HG03060 (cell line): ENCODE measurements at regions not wholly inside any gene's neighbourhood (a gene's known extent, or its start where the extent isn't known, plus 50 kb on each side); places are given as distances from the start of the nearest gene placed in this dataset.
"Not testable (repeated sequence)": the region's sequence is repeated elsewhere in the genome, so short reads cannot be mapped to it uniquely, and the experiment has no call there.

ENCODE experiments used
- ATAC-seq: cut with Tn5 transposase; IDR thresholded peaks from one replicate; pipeline ENCODE4 v1.9.1; 2021; ENCODE audit warnings: low read depth, moderate number of reproducible peaks; ENCODE audit not compliant: unreplicated experiment

DNA sequence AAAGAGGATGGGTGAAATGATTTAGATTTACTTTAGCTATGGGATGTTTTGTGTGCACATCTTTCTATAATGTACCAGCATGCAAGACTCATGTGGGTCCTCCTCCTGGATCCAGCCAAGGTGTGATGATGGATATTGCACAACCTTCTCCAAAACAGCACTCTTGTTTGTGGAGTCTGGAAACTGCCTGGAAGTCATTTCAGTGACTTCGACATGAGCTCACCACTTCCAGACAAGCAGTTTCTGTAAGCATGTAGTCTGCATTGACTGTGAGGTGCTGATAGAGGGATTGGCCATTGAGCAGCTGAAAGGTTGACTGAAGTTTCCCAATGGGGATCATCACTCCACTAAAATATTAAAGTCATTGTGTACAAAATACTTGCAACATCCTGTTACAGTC is 154.0 kb downstream of the TRIB2 start:
- no peak for ATAC-seq

DNA sequence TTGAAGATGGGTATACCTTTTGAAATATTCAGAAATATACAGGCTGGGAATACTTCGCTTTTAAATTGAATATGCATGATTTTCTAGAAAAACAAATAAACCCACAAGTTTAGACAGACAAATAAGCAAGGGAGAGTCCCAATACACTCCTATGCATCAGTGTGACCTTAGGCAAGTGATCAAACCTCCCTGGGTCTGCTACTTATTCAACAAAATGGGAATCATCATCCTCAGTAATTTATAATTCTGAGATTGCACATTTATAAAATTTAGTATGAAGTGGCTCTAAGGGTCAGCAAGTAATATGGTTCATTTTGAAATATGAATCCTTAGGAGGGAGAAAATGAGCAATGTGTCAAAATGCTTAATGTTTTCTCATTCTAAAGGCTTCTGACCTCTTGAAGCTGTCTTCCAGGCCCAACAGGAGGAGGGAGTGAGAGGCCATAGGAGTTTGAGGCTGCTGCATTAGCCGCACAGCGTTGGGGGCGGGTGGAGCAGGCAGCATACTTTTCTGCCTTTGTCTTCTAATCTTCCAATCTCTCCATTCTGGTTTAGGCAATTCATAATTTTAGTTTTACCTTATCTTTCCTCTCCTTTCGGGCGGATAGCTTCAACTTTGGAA is 155.1 kb downstream of the TRIB2 start:
- ATAC-seq = no peak

DNA sequence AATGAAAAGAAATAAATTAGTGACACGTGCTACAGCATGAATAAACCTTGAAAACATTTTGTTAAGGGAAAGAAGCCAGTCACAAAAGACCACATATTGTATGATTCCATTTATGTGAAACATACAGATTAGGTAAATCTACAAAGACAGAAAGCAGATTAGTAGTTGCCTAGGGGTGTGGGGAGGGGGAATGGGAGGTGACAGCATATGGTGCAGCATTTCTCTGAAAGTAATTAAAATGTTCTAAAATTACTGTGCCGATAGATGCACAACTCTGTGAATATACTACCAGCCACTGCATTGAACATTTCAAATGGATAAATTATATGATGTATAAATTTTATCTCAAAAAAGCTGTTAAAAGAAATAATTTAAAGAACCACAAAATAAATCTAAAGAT is 161.0 kb downstream of the TRIB2 start:
- no peak for ATAC-seq

DNA sequence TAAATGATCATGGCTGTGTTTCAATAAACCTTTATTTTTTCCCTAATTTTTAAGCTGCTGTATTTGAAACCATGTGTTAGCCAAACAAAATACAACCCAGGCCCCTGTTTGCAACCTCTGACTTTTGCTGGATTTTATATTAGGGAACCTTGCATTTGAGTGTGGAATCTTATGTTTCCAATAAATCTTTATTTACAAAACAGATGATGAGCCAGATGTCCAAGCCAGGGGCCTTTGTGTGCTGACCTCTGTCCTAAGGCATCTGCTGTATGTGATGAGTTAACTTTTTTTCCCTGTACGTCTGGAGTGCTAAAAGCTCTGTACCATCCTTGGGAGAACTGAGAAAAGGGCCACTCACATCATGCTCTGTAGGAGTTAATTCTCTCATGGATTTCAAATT is 162.9 kb downstream of the TRIB2 start:
- no peak for ATAC-seq

DNA sequence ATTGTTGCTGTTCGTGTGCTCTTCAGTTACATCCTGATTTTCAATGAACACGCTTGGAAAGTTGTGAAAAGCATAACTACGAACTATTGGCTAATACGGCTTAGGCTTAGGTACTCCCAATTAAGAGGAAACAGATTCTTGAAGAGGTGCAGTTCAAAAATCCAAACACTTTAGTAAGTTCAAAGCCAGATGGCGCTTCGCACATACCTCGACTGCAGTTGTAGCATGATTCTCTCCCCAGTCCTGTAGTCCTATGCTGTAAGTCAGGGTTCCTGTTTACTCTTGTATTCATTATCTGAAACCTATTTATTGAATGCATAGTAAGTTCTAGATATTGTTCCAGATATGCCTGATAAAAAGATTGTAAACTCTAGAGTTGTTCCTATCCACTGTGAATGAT is 165.2 kb downstream of the TRIB2 start:
- ATAC-seq = no peak

DNA sequence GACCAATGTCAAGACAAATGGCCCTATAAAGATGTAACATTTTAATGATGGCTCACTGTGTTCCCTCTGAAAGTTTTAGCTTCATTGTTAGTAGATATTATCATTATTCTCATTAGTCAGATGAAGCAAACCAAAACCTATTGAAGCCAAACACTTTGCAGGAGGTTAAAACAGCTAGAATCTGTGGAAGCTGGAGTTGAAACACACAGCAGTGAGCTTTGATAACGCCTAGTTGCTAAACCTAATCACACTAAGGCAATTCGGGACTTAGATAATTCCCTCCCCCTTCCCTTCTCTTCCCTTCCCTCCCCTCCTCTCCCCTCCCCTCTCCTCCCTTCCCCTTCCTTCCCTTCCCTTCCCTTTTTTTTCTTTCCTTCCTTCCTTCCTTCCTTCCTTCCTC is 165.7 kb downstream of the TRIB2 start:
- no peak for ATAC-seq

DNA sequence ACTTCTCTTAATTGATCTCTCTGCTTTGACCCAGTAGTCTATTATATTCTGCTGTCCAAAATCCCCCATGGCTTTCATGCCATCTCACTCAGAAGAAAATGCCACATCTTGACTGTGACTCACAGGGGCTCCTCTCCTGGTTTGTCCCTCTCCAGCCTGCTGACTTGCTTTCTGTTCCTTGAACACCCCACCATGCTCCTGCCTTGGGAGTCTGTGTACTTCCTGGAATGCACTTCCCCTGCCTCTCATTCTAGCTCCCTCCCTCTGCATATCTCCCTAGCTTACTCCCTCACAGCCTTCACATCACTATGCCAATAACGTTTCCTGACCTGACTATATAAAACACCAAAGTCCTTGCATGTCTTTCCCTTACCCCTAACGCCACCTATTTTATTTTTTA is 167.2 kb downstream of the TRIB2 start:
- ATAC-seq = no peak

DNA sequence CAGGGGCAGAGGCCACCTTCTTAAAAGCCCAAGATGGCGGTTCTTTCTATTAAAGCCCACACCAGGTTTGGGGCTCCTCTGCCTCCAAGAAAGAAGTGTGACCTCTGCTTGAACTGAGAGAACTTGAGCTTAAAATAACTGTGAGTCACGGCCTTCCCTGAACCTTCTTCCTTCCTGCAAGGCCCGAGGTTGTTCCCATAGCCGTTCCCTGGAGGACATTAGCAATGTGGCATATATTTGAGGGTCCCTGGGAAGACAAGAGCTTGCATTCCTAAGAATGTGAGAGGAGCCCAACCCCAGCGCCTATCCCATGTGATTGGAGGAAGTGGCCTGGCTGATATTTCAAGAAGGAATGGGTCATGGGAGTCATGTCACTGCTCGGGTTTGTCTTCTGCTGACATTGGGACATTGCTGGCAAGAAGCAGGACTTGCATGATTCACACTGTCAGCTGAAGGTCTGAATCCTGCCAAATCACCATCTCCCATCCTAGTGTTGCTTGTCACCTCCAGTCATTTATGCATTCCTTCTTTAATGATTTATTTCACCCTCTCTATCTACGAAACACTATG is 168.1 kb downstream of the TRIB2 start:
- no peak for ATAC-seq

DNA sequence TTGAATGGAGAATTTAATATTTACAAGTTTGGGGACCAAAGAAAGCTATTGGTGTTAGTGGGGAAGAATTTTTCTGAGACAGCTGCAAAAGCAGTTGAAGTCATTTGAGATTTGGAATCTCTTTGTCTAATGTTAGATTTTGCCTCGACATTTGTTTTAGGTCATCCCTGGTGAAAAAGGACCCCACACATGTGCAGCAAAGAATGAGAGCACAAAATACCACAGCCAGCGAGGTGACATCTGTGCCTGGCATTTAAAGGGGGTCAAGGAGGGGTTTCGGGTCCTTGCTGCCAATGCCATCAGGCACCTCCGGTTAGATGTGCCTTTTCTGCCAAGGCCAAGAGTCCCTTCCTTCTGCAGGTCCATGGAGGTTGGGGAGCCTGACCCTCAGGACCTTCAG is 173.3 kb downstream of the TRIB2 start:
- no peak for ATAC-seq

DNA sequence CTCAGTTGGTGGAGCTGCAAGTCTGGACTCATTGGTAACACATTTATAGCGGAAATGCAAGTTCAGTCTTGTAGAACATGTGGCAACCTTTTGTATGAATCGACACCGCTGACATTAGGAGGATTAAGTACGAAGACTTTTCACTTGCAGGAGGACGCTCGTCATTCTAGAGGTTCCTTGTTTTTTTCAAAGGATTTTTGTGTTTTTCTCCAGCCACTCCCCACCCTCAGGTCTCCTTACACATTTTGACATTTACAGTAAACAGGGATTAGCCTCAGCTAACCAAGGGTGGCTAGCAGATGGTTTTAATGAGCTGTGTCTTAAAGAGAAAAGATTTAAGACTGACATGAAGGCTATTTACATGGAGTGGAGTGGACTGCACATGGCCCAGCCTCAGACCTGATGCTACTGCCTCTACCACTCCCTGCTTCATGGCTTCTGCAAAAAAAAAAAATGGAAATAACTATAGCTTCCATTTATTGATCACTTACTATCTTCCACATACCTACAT is 173.8 kb downstream of the TRIB2 start:
- no peak for ATAC-seq

DNA sequence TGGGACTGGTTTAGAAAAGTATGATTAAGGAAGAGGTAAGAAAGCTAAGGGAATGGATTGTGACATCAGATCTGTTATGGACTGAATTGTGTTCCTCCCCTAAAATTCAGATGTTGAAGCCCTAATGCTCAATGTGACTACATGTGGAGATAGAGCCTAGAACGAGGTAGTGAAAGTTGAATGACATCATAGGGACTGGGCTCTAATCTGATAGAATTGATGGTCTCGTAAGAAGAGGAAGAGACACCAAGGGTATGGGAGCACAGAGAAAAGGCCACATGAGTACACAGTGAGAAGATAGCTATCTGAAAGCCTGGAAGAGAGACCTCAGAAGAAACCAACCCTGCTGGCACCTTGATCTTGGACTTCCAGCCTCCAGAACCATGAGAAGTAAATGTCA is 178.3 kb downstream of the TRIB2 start:
- ATAC-seq = no peak

DNA sequence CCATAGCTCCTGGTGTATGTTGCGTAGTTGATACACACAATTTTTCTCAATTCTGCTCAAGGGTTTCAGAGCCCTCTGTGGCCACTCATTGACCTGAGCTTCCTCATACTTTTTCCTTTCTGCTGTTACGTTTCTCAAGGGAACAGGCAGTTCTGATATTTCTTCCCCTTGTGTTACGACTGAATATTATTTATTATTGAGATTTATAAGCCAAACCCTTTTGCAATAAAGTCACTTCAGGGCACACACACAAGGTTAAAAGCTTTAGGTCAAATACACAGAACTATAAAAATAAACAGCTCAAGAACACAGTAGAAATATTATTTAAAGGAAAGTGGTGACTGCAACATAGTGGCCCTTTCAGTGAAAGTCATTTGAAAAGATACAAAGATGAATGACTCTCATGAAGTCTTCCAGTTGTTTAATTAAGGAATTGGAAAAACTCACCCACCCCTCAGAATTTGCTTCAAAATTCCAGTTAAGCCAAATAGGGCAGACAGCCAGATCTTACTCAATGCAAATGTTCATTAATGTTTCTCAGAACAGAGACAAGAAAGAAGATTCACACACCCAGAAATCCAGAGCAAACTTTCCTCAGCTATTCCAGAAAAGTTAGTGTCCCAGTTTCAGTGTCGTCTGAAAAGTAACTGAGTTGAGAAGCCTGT is 179.7 kb downstream of the TRIB2 start:
- ATAC-seq = no peak

DNA sequence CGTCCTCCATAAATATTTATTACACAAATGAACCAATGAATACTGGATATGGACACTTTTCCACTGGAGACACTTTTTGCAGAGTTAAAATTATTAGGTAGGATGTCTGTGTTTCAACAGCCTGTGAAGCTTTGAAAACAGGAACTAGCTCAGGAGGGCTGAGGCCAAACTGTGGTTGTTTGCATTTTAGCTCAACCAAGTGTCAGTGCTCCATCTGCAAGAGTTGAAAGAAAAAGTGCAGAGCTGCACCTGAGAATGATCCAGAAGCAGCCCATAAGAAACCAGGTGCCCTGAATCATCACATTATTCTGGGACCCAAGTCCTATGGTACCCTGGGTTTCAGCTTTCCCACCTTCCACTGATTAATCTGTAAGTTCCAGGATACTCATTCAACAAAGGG is 180.4 kb downstream of the TRIB2 start:
- no peak for ATAC-seq

DNA sequence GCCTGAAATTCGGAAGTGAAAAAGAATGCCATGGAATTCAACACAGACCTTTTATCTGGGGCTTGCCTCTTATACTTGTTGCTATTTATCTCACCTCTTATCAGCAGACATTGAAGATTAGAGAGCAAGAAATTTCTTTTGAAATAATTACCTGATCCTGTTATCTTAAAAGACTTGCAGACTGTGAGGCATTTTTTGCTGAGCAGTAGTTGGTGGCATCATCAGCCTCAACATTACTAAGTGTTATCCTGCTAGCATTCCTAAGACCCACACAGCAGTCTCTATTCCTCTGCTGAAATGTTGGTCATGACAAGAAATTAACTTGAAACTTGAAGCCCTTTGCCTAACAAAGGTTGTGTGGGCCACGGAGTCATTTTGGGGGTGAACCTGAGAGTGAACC is 186.5 kb downstream of the TRIB2 start:
- ATAC-seq = no peak

DNA sequence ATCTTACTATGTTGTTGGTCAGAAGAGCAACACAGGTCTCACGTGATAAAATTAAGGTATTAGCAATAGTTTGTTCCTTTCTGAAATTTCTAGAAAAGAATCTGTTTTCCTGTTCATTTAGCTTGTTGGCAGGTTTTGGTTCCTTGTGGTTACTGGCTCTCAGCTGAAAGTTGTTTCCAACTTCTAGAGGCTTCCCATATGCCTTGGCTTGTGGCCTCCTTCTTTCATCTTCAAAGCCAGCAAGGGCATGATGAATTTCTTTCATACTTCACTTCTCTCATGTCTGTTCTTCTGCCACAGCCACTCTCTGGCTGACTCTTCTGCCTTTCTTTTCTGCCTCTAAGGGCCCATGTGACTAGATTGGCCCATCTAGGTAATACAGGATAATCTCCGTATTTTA is 193.7 kb downstream of the TRIB2 start:
- ATAC-seq = no peak

DNA sequence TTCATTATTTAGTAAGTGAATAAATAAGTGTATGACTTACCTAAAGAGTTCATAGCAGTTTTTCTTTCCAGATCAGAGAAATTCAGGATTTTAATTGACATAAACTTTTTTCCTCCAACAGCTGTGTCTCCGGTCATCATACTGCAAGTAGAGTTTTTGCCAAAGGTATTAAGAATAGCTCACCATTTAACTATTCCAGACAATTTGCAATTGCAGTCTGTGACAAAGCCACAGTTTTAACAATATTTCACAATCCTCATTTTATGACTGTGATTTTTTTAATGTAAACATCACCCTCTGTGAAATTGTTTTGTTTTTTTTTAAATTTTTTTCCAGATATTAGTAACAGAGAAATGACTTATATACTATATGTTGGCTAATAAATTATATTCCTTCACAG is 199.1 kb downstream of the TRIB2 start:
- ATAC-seq = no peak

DNA sequence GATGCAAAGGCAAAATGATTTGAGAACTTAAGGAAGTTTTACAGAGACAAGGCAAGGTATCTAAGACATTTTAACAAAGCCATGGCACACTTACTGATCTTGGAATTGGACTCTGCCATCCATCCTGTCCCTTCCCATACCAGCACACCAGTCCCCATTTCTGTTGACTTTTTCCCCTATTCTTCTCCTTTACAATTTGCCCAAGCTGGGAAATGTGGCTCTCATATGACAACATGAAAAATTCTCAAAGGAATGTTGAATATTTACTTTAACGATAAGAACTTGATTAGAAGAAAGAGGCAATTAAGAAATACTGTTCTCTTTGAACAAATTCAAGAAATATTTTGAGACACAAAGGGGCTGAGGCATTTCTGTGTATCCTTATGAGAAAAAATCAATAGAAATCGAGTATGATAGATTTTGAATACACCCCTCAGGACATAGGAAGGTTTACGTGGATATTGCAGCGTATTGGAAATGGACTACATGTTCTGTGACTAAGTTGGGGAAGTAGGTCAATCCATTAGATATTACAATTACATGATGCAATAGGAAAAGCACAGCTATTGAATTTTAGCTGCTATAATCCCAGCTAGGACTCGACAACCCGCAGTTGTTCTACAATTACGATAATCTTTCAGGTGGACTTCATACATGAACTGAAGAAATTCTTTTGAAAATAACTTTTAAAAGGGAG is 201.6 kb downstream of the TRIB2 start:
- ATAC-seq = no peak

DNA sequence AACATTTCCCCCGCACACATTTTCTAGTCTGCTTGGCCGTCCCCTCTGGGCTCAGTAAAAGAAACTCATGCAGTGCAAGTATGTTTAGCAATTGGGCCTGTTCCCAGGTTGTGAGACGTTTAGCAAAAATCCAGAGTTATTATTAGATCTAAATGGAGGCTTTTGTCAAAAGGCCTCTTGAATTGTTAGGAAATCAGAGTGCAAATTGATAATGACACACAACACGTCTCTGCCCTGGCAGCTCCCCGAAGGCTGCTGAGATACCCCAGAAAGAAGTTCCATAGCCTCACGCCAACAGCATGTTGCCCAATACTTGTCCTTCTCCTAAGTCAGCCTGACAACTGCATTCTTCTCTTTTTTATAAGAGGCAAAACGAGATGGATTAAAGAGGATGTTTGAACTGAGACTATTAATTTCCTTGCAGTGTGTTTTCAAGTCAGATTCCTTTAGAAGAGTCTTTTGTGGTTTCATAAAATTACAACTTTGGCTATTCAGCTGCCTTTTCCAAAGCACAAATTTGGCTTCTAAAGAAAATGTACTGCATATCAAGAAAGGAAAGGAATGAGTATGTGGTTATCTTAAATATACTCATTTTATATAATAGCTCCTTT is 202.2 kb downstream of the TRIB2 start:
- no peak for ATAC-seq

DNA sequence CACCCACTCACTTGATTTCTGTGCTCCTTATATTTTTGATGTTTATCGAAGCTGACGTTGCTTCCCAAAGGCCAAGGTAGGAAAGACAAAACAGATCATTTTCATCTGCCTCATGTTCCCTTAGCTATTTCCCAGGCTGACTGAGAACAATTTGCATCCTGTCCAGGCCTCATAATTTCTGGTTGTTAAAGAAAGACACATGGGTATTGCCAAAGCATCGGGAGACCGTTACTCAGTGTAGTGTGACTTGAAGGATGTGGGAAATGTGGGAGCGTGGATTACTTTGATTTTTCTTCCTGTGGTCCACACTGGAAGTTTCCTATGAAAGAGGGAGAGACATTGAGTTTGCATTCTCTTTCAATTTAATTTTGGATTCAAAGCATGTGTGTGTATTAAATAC is 204.6 kb downstream of the TRIB2 start:
- ATAC-seq = no peak

DNA sequence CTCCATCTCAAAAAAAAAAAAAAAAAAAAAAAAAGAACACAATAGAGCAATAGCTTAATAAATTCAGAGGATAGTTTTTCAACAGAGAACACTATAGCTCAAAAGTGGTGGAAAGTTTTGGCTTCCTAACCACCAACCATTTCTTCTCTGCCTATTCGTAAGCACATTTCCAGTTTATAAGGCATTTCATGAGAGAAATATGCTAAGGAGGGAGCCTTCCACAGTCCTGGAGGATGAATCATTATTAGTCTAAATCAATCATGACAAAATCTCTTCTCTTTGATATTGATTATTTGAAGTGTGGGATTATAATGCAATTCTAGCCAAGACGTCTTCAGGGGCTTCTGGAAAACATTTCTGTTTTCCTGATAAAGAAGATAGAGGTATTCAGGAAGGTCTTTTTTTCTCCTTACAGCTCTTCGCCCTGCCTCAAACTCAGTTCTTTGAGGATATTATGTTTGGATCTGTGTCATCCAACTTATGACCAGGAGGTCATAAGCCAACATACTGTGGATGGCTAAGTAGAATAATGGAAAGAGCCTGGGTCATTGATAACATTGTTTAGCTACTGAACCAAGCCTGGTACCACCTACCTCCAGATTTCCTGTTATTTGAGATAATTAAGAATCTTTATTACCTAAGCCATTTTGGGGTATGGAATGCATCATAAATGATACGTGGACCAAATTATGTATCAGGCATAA is 207.3 kb downstream of the TRIB2 start:
- ATAC-seq = no peak

DNA sequence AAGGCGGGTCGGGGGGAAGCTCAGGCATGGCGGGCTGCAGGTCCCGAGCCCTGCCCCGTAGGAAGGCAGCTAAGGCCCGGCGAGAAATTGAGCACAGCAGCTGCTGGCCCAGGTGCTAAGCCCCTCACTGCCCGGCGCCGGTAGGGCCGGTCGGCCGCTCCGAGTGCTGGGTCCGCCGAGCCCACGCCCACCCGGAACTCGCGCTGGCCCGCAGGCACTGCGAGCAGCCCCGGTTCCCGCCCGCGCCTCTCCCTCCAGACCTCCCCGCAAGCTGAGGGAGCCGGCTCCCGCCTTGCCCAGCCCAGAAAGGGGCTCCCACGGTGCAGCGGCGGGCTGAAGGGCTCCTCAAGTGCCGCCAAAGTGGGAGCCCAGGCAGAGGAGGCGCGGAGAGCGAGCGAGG is 209.9 kb downstream of the TRIB2 start:
- not testable (repeated sequence) for ATAC-seq
